ENCODE measurements at regions not wholly inside any gene's neighbourhood (a gene's known extent, or its start where the extent isn't known, plus 50 kb on each side); places are given as distances from the start of the nearest gene placed in this dataset.

- TF ChIP-seq CEBPB (IDR thresholded peaks at IDR 0.05) (no peak), MYC (IDR thresholded peaks at IDR 0.05; ENCODE audit: borderline replicate concordance, low read length) (no peak), EHMT2 (IDR thresholded peaks at IDR 0.05; ENCODE audit: low read depth) (no peak), SMC3 (IDR thresholded peaks at IDR 0.05) (no peak), KDM5A (IDR thresholded peaks at IDR 0.05) (no peak), ZFP36 (IDR thresholded peaks at IDR 0.05; ENCODE audit: borderline replicate concordance, partially characterized antibody) (no peak), FOXS1 (CRISPR knock-in tag; IDR thresholded peaks at IDR 0.05) (no peak), RARB (CRISPR knock-in tag; IDR thresholded peaks at IDR 0.05) (no peak), HOXB13 (CRISPR knock-in tag; IDR thresholded peaks at IDR 0.05; ENCODE audit: low read depth) (no peak), ESRRA (IDR thresholded peaks at IDR 0.05; ENCODE audit: borderline replicate concordance, low read length) (no peak), EP300 (IDR thresholded peaks at IDR 0.05) (no peak), REST (IDR thresholded peaks at IDR 0.05) (no peak), JUN (IDR thresholded peaks at IDR 0.05) (no peak), HEYL (CRISPR knock-in tag; IDR thresholded peaks at IDR 0.05) (no peak), E2F6 (IDR thresholded peaks at IDR 0.05; ENCODE audit: borderline replicate concordance, low read depth) (no peak), KDM1A (IDR thresholded peaks at IDR 0.05; ENCODE audit: low read depth) (no peak)
- TF ChIP-seq, protein P1, sequence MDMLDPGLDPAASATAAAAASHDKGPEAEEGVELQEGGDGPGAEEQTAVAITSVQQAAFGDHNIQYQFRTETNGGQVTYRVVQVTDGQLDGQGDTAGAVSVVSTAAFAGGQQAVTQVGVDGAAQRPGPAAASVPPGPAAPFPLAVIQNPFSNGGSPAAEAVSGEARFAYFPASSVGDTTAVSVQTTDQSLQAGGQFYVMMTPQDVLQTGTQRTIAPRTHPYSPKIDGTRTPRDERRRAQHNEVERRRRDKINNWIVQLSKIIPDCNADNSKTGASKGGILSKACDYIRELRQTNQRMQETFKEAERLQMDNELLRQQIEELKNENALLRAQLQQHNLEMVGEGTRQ (IDR thresholded peaks at IDR 0.05): no peak
- FAIRE-seq: no peak
- DNase-seq (ENCODE audit: low read depth in 1 of 2, low spot score in 1 of 2): no peak
- no peak for ATAC-seq
- H3K9me3 ChIP-seq: peaks cover 8% of the 10 kb centered on the region; the same call in 1 of the 3 replicates
- H3K4me2 ChIP-seq: no peak overlapping the region
- no peak overlapping the region for H3K27ac ChIP-seq
- WGBS (ENCODE audit: missing lambda C conversion rate): 6% methylated on average over 1 of the region's 1 CpG
- POLR2A ChIA-PET: no interaction called here
- CTCF ChIA-PET: no interaction called here
- no peaks in the 10 kb centered on the region for H3K4me1 ChIP-seq
- no peak overlapping the region for H3K4me3 ChIP-seq
Observed at GRCh38 chr2:106009096-106009495, 185.0 kb downstream of the UXS1 start.

- peaks cover 8% of the 10 kb centered on the region; the same call in 1 of the 3 replicates for H3K9me3 ChIP-seq
- no peak overlapping the region for H3K27ac ChIP-seq
- ChIA-PET CTCF (no interaction called here), POLR2A (no interaction called here)
- FAIRE-seq (no peak), DNase-seq (ENCODE audit: low read depth in 1 of 2, low spot score in 1 of 2) (no peak), ATAC-seq (no peak)
- H3K4me2 ChIP-seq: no peak overlapping the region
- TF ChIP-seq ZSCAN20 (CRISPR knock-in tag; IDR thresholded peaks at IDR 0.05): no peak
- TF ChIP-seq HOXB13 (CRISPR knock-in tag; IDR thresholded peaks at IDR 0.05; ENCODE audit: low read depth): no peak
- no peak for TF ChIP-seq JUN (IDR thresholded peaks at IDR 0.05)
- no peak for TF ChIP-seq HOXB5 (CRISPR knock-in tag; IDR thresholded peaks at IDR 0.05)
- TF ChIP-seq NPAS2 (CRISPR knock-in tag; IDR thresholded peaks at IDR 0.05; ENCODE audit: borderline replicate concordance): no peak
- TF ChIP-seq ZFP36 (IDR thresholded peaks at IDR 0.05; ENCODE audit: borderline replicate concordance, partially characterized antibody): no peak
- WGBS (ENCODE audit: missing lambda C conversion rate): 94% methylated on average over 1 of the region's 1 CpG
- no peak overlapping the region for H3K4me3 ChIP-seq
- H3K4me1 ChIP-seq: no peaks in the 10 kb centered on the region
Observed at GRCh38 chr2:106004851-106005250, 189.2 kb downstream of the UXS1 start.

Data from A549 (cell line).